HG02642 (cell line): ENCODE measurements at regions not wholly inside any gene's neighbourhood (a gene's known extent, or its start where the extent isn't known, plus 50 kb on each side); places are given as distances from the start of the nearest gene placed in this dataset.
"Not testable (repeated sequence)": the region's sequence is repeated elsewhere in the genome, so short reads cannot be mapped to it uniquely, and the experiment has no call there.

Experiments
- ATAC-seq: cut with Tn5 transposase; IDR thresholded peaks from one replicate; pipeline ENCODE4 v1.9.1; 2021; ENCODE audit warnings: mild to moderate bottlenecking; ENCODE audit not compliant: unreplicated experiment, poor library complexity

GRCh38 chr10:8367672-8368411 is 313.4 kb downstream of the GATA3 start:
- not testable (repeated sequence) for ATAC-seq

GRCh38 chr10:8369666-8370065 is 315.2 kb downstream of the GATA3 start:
- ATAC-seq, result peak; percentile 59

GRCh38 chr10:8374334-8374733 is 319.8 kb downstream of the GATA3 start:
- no peak for ATAC-seq

DNA sequence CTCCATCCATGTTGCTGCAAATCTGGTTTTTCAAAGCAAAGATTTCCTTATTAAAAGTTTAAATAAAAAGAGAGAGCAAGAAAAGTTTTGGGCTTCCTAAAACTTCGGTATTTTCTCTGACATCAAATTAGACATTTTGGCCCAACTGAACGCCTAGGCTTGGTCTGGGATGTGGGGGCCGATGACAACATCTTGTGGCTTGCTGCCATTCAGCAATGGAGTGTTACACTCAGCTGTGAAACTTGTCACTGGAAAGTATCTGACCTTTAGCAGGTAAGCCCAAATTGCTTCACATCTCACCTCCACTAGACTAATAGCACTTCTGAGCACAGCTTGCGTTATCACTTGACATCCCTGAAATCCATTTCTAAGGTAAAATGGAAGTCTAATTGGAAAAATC is 320.6 kb downstream of the GATA3 start:
- ATAC-seq, result no peak

DNA sequence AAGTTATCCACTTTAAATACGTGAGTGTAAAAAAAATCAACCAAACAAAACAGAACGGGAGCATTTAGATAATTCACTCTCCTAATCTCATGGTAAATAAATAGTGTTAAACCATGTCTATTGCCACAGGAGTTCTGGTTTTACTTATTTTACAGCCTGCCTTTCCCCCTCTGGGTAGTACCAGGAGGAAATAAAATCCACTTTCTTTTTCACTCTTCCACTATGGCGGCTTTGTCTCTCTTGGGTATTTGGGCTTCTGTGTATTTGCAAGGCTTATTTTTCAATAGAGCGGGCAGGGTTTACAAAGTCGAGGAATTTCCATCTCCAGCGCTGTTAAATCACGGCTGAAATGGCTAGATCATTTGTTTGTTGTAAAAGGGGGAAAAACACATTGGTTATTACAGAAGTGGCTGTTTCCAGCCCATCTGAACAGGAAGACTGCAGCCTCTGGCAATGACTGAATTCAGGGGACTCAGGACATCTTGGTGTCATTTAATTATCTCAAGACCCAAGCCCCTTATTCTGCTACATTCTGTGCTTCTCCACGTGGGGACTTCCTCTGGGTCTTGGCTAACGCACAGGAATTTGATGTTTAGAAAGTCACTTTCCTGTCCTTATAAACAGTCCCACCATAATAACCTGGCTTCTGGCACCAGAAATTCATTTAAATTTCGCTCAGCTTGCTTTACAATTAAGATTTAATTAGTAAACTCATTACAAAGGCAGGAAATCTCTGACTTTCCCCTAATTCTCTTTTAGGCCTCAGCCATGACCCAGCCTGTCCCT is 323.9 kb downstream of the GATA3 start:
- no peak for ATAC-seq

GRCh38 chr10:8379906-8380832 is 325.7 kb downstream of the GATA3 start:
- ATAC-seq, result no peak

DNA sequence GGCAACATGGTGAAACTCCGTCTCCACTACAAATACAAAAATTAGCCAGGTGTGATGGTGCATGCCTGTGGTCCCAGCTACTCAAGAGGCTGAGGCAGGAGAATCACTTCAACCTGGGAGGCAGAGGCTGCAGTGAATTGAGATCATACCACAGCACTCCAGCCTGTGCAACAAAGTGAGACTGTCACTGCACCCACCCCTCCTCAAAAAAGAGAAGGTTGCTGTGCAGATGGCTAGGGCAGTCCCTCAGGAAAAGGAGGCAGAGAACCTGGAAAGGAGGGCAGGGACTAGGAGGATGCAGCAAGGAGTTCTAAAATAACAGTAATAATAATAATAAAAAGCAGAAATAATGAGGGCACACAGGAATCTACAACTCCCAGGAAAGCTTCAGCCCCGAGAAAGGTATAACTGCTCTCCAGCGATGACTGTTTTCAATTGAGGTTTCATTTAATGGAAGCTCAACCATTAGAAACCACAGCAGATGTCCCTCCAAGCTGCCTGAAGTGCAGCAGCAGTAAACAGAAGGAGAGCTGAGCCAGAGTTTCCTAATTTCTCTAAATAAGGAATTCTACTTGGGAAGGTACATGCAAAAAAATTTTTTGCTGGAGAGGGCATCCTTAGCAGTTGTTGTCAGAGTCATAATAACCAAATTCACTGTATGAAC is 326.5 kb downstream of the GATA3 start:
- ATAC-seq, result no peak

DNA sequence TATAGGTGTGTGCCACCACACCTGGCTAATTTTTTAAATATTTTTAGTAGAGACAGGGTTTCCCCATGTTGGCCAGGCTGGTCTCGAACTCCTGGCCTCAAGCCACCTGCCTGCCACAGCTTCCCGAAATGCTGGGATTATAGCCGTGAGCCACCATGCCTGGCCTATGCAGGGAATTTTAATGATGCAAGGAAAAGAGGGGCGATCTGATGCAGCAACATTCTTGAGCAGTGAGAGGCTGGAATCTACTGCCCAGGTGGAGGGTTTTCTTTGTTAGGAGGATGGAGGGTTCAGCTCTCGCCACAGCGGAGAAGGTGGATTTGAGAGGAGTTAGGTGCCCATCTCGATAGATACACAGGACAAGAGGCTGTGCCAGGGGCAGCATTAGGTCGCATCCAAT is 332.3 kb downstream of the GATA3 start:
- ATAC-seq, result no peak

DNA sequence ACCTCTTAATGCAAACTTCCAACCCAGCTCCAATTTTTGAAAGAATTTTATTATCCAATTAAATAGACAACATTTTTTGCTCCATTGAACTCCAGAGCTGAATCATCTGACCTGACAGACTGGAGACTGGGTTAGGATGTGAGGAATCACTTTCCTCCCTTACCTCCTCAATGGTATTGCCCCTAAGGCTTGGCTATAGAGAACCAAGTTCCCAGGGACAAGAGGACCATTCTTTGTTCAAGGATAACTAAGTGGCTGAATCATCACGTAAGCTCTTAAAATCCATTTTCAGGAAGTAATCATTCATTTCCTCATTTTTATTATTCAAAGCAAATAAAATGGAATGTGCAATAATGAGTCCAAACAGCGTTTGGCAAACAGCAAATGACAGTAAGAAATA is 335.1 kb downstream of the GATA3 start:
- ATAC-seq, result no peak

GRCh38 chr10:8392216-8392615 is 337.7 kb downstream of the GATA3 start:
- ATAC-seq, result no peak

DNA sequence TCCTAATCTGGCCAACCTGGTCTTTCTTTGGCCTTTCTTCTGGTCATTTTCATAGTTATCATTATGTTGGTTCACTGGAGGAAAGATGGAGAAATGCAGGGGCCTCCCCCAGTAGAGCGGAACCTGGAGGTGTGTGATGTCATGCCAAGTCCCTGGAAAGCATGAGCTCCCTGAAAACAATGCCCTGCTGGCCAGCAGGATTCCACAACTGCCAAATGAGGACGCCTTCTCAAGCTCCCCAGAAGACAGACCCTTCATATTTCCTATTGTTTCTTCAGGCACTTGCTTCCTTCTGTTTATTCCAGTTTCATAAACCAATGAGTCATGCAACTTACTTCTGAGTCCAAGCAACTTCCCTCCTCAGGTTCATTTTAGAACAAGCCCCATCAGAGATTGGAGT is 339.0 kb downstream of the GATA3 start:
- no peak for ATAC-seq

DNA sequence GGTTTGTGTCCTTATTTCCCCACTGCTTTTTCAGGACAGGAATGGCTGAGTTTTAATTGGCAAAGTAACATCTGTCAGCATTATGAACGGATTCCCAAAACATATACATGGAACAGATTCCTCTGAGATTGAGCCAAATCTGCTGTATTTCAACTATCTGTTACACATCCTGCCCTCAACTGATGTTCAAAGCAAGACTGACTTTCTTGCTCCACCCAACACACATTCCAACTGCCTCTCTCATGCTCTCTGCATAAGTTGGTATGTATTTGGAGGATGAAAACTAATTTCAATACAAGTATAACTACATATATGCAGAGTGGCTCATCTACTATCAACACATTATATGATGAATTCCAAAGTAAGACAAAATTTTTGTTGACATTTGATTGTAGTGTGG is 342.2 kb downstream of the GATA3 start:
- no peak for ATAC-seq

- no peak for ATAC-seq
These were observed 344.3 kb downstream of the GATA3 start for GRCh38 chr10:8398771-8399170.

DNA sequence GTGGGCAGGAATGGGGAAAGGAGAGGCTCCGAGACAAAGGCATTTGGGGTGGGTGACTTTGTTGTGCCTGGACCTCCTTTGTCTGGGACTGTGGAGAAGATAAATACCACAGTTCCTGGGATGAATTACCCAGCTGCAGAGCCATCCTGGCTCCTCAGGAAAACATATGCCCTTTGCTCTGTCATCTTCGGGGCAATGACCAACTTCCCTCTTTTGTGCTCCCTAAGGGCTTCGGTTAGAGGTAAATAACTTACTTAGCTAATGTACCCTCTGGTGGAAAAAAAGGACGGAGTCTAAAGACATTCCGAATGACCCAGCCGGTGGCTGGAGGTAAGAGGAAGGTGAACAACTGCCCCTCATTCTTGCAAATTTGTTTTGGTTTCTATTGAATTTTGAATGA is 345.7 kb downstream of the GATA3 start:
- no peak for ATAC-seq

DNA sequence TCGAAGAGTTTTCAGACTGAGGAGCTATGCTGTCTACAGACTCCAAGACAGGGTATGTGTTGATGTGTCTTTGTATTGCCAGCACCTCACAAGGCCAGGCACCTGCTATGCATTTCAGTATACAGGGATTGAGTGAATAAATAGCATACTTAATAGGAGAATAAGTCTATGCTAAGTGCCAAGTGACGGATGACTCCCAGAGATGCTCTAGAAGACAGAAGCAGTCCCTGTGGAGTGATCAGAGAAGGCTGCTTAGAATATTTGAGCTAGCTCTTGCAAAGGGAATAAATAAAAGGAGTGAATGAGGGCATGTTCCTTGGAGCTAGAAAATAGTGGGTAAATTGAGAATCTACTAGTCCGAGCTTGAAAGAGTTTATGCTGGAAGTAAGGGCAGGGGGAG is 346.4 kb downstream of the GATA3 start:
- ATAC-seq, result no peak

DNA sequence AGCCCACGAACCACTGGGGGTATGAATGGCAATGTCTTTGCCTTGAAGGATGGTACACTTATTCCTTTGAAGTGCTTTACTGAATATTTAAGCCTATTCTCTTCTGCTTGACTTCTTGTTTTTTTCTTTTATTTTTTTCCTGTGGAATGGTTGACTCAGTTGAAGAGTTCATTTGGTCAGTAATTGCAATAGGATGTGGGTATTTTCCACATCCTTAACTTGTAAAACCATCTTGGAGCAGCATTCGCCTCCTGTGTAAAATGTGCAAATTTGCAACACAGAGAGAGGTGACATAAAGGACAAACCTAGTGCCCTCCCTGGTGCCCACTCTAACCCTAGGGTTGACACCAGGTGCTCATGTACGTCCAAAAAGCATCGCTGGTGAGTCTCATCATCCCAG is 347.0 kb downstream of the GATA3 start:
- no peak for ATAC-seq

DNA sequence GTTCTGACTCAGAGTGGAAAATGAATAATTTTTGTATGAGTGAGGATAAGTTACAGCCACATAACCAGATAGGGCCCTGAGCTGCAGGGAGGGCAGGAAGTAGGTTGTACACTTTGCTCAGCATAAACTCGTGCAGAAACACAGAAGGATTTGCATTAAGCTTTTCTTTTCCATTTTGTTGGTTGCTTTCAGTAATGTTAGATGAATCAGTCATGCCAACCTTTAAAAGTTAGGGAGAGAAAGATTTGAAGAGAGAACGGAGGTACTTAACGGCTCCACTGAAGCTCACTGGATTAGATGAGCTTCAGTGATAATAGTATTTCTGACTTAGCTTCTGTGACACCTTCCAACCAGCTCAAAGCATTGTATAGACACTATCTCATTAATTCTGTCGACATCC is 348.1 kb downstream of the GATA3 start:
- no peak for ATAC-seq

- ATAC-seq, result no peak
These were observed 349.4 kb downstream of the GATA3 start for GRCh38 chr10:8403711-8404371.

- peak; percentile 67 for ATAC-seq
These were observed 350.2 kb downstream of the GATA3 start for GRCh38 chr10:8404721-8405120.

- ATAC-seq, result no peak
These were observed 351.1 kb downstream of the GATA3 start for GRCh38 chr10:8405596-8405995.
